HCT116 (cell line): ENCODE measurements at regions not wholly inside any gene's neighbourhood (a gene's known extent, or its start where the extent isn't known, plus 50 kb on each side); places are given as distances from the start of the nearest gene placed in this dataset.

ENCODE experiments used
- EZH2 ChIP-seq: fragments of 200-600 bp; sonication (generic); IDR thresholded peaks from 2 replicates; pipeline ENCODE4 v1.6.1; 2017; ENCODE audit warnings: antibody characterized with exemption, mixed run types
- RAD21 ChIP-seq: IDR thresholded peaks from 2 replicates; pipeline ENCODE4 v1.6.1; 2012; ENCODE audit warnings: low read depth, mild to moderate bottlenecking

DNA sequence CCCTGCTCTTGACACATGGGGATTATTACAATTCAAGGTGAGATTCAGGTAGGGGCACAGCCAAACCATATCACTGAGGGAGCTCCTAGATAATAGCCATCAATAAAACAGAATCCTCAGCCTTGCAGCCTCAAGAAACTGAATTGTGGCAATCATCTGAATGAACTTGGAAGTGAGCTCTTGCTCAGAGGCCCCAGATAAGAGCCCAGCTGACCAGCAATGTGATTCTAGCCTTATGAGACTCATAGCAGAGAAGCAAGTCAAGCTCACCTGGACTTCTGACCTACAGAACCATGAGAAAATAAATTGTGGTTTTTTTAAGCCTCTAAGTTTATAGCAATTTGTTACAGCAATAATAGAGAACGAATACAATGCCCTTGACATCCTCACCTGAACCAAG is 302.5 kb downstream of the LTN1 start:
- TF ChIP-seq RAD21 (no peak), EZH2 (no peak)
